ENCODE measurements at regions not wholly inside any gene's neighbourhood (a gene's known extent, or its start where the extent isn't known, plus 50 kb on each side); places are given as distances from the start of the nearest gene placed in this dataset.
"Not testable (repeated sequence)": the region's sequence is repeated elsewhere in the genome, so short reads cannot be mapped to it uniquely, and the experiment has no call there.

GRCh38 chr18:52160636-52161035 is 179.4 kb upstream of the DCC start:
- Histone ChIP-seq H3K9ac (no peak overlapping the region), H3K27ac (ENCODE audit: low read depth in 2 of 2, low read length in 1 of 2) (no peak overlapping the region), H3K9me3 (no peaks in the 10 kb centered on the region; the same call in 1 of the 2 replicates), H4K20me1 (ENCODE audit: insufficient read depth) (no peaks in the 10 kb centered on the region), H3K36me3 (replicated peaks in 1 of 2; ENCODE audit: control insufficient read depth in 1 of 2, insufficient read depth in 2 of 2, low read length in 1 of 2) (no peaks in the 10 kb centered on the region), H3K4me1 (ENCODE audit: control insufficient read depth in 1 of 2, insufficient read depth in 2 of 2, low read depth in 1 of 2, low read length in 1 of 2) (no peaks in the 10 kb centered on the region), H3K79me2 (ENCODE audit: insufficient read depth) (no peaks in the 10 kb centered on the region), H3K9me2 (no peaks in the 10 kb centered on the region), H3F3A (replicated peaks; ENCODE audit: insufficient read depth) (no peaks in the 10 kb centered on the region), H3K4me2 (no peak overlapping the region), H3K27me3 (ENCODE audit: insufficient read depth) (no peaks in the 10 kb centered on the region), H2AFZ (ENCODE audit: low read depth) (no peak overlapping the region), H3K4me3 (ENCODE audit: low read depth in 2 of 2, low read length in 1 of 2) (no peak overlapping the region)
- POLR2A ChIA-PET = no interaction called here
- CTCF ChIA-PET = interaction anchor here (0.9 kb wide), 1 partner anchor 19 kb away, joined by 3 read pairs; no protein-coding TSS in a partner anchor
- TF ChIP-seq FOXM1 (IDR thresholded peaks at IDR 0.05; ENCODE audit: low read depth) (no peak), SMC3 (IDR thresholded peaks at IDR 0.05; ENCODE audit: low read depth, low read length) (no peak), GATA2 (CRISPR knock-in tag; IDR thresholded peaks at IDR 0.05) (no peak), REST (IDR thresholded peaks at IDR 0.05; ENCODE audit: low read depth, low read length) (no peak)
- 9% methylated on average over 2 of the region's 2 CpGs for WGBS (ENCODE audit: low lambda C conversion rate)
- DNase-seq = no peak

- CTCF ChIA-PET = no interaction called here
- Histone ChIP-seq H3K79me2 (ENCODE audit: insufficient read depth) (no peaks in the 10 kb centered on the region), H3K36me3 (replicated peaks in 1 of 2; ENCODE audit: control insufficient read depth in 1 of 2, insufficient read depth in 2 of 2, low read length in 1 of 2) (no peaks in the 10 kb centered on the region), H3K4me3 (ENCODE audit: low read depth in 2 of 2, low read length in 1 of 2) (no peak overlapping the region), H3K9me2 (no peaks in the 10 kb centered on the region), H3K9ac (no peak overlapping the region), H4K20me1 (ENCODE audit: insufficient read depth) (no peaks in the 10 kb centered on the region), H3K4me2 (no peak overlapping the region), H3K9me3 (no peaks in the 10 kb centered on the region; the same call in 1 of the 2 replicates), H3F3A (replicated peaks; ENCODE audit: insufficient read depth) (no peaks in the 10 kb centered on the region), H2AFZ (ENCODE audit: low read depth) (no peak overlapping the region), H3K4me1 (ENCODE audit: control insufficient read depth in 1 of 2, insufficient read depth in 2 of 2, low read depth in 1 of 2, low read length in 1 of 2) (no peaks in the 10 kb centered on the region), H3K27ac (ENCODE audit: low read depth in 2 of 2, low read length in 1 of 2) (no peak overlapping the region), H3K27me3 (ENCODE audit: insufficient read depth) (no peaks in the 10 kb centered on the region)
- no peak for TF ChIP-seq FOXM1 (IDR thresholded peaks at IDR 0.05; ENCODE audit: low read depth)
- TF ChIP-seq JUND (IDR thresholded peaks at IDR 0.05) = no peak
- no peak for TF ChIP-seq PBX3 (IDR thresholded peaks at IDR 0.05)
- no peak for TF ChIP-seq FOSL2 (IDR thresholded peaks at IDR 0.05; ENCODE audit: borderline replicate concordance, low read depth)
- no peak for TF ChIP-seq USF2 (IDR thresholded peaks at IDR 0.05; ENCODE audit: borderline replicate concordance, low read depth, low read length)
- no peak for TF ChIP-seq MAX (IDR thresholded peaks at IDR 0.05; ENCODE audit: low read depth)
- WGBS (ENCODE audit: low lambda C conversion rate) = 77% methylated on average over 1 of the region's 1 CpG
- POLR2A ChIA-PET = no interaction called here
- no peak for DNase-seq
These were observed 176.5 kb upstream of the DCC start for GRCh38 chr18:52163478-52163877.

GRCh38 chr18:52168131-52168530 is 171.9 kb upstream of the DCC start:
- H4K20me1 ChIP-seq (ENCODE audit: insufficient read depth); H3K4me2 ChIP-seq; H3F3A ChIP-seq (replicated peaks; ENCODE audit: insufficient read depth); H3K9me2 ChIP-seq; H3K9ac ChIP-seq; H3K36me3 ChIP-seq (replicated peaks in 1 of 2; ENCODE audit: control insufficient read depth in 1 of 2, insufficient read depth in 2 of 2, low read length in 1 of 2); H2AFZ ChIP-seq (ENCODE audit: low read depth); H3K4me3 ChIP-seq (ENCODE audit: low read depth in 2 of 2, low read length in 1 of 2); H3K27me3 ChIP-seq (ENCODE audit: insufficient read depth); H3K9me3 ChIP-seq; DNase-seq; H3K79me2 ChIP-seq (ENCODE audit: insufficient read depth); H3K4me1 ChIP-seq (ENCODE audit: control insufficient read depth in 1 of 2, insufficient read depth in 2 of 2, low read depth in 1 of 2, low read length in 1 of 2); H3K27ac ChIP-seq (ENCODE audit: low read depth in 2 of 2, low read length in 1 of 2); POLR2A ChIA-PET; CTCF ChIA-PET: not testable (repeated sequence)
- WGBS (ENCODE audit: low lambda C conversion rate) = 39% methylated on average over 3 of the region's 3 CpGs

All from SK-N-SH (cell line).